Fibroblast of lung (primary cell): ENCODE measurements at regions not wholly inside any gene's neighbourhood (a gene's known extent, or its start where the extent isn't known, plus 50 kb on each side); places are given as distances from the start of the nearest gene placed in this dataset.

Source experiments
- DNase-seq, 2 donors: peaks; one replicate each; pipeline versions ENCODE4 v3.0.0 to v3.0.0-alpha.2; 2010; ENCODE audit warnings: low read depth in 2 of 2
- H2AFZ ChIP-seq: 2 replicates; pipeline ENCODE4 v1.5.1; 2012; ENCODE audit warnings: low read length, control low read depth, inconsistent platforms
- H3K27ac ChIP-seq: 2 replicates; pipeline ENCODE4 v1.5.1; 2011; ENCODE audit warnings: low read length, control low read depth; ENCODE audit not compliant: insufficient read depth
- H3K27me3 ChIP-seq: 2 replicates; pipeline ENCODE4 v1.5.1; 2011; ENCODE audit warnings: mild to moderate bottlenecking, low read length; ENCODE audit not compliant: control insufficient read depth, insufficient read depth
- H3K36me3 ChIP-seq: 2 replicates; pipeline ENCODE4 v1.5.1; 2011; ENCODE audit warnings: low read length; ENCODE audit not compliant: control insufficient read depth, insufficient read depth
- H3K4me1 ChIP-seq: 2 replicates; pipeline ENCODE4 v1.5.1; 2011; ENCODE audit warnings: low read length; ENCODE audit not compliant: control insufficient read depth, insufficient read depth; ENCODE audit errors: extremely low read depth
- H3K4me2 ChIP-seq: 2 replicates; pipeline ENCODE4 v1.5.1; 2011; ENCODE audit warnings: low read length, control low read depth; ENCODE audit not compliant: insufficient read depth; ENCODE audit errors: extremely low read depth
- H3K4me3 ChIP-seq, 4 experiments: fragments of 200-600 bp in 1 of 4; sonication (generic) in 1 of 4; replicated peaks in 1 of 4; 2 replicates each; pipeline ENCODE4 v1.5.1; 2011 to 2016; ENCODE audit warnings: low read length in 4 of 4, low read depth in 3 of 4, mild to moderate bottlenecking in 3 of 4, control low read depth in 2 of 4, inconsistent platforms in 1 of 4, mixed read lengths in 1 of 4; ENCODE audit not compliant: insufficient read depth in 1 of 4; ENCODE audit errors: control extremely low read depth in 1 of 4
- H3K79me2 ChIP-seq: 2 replicates; pipeline ENCODE4 v1.5.1; 2012; ENCODE audit warnings: mild to moderate bottlenecking, low read length, inconsistent platforms; ENCODE audit not compliant: control insufficient read depth, insufficient read depth
- H3K9ac ChIP-seq: 2 replicates; pipeline ENCODE4 v1.5.1; 2011; ENCODE audit warnings: mild to moderate bottlenecking, low read length, control low read depth; ENCODE audit not compliant: insufficient read depth
- H3K9me3 ChIP-seq: 2 replicates; pipeline ENCODE4 v1.5.1; 2012; ENCODE audit warnings: low read depth, low read length; ENCODE audit not compliant: control insufficient read depth, insufficient read depth
- H4K20me1 ChIP-seq: 2 replicates; pipeline ENCODE4 v1.5.1; 2011; ENCODE audit warnings: low read length; ENCODE audit not compliant: control insufficient read depth, insufficient read depth; ENCODE audit errors: extremely low read depth
- CTCF ChIP-seq, 2 donors: IDR thresholded peaks in 1 of 2; conservative IDR thresholded peaks in 1 of 2; 1 replicate in 1 of 2; 2 replicates in 1 of 2; pipeline ENCODE4 v1.5.1; 2011 to 2012; ENCODE audit warnings: low read length in 2 of 2, control low read depth in 1 of 2, inconsistent platforms in 1 of 2, low read depth in 1 of 2, mild to moderate bottlenecking in 1 of 2
- EZH2 ChIP-seq: IDR thresholded peaks from 2 replicates; pipeline ENCODE4 v1.5.1; 2012; ENCODE audit warnings: low read length, control low read depth, mild to moderate bottlenecking; ENCODE audit errors: missing control alignments

- Histone ChIP-seq H3K79me2 (no peaks in the 10 kb centered on the region), H3K36me3 (no peaks in the 10 kb centered on the region), H4K20me1 (no peaks in the 10 kb centered on the region), H3K9ac (no peak overlapping the region), H3K9me3 (peaks cover 2% of the 10 kb centered on the region), H3K4me1 (no peaks in the 10 kb centered on the region), H2AFZ (no peak overlapping the region), H3K27ac (no peak overlapping the region), H3K27me3 (no peaks in the 10 kb centered on the region), H3K4me3 (no peak overlapping the region), H3K4me2 (no peak overlapping the region)
- no peak for DNase-seq
- no peak for TF ChIP-seq EZH2
- no peak for TF ChIP-seq CTCF (conservative IDR thresholded peaks at IDR 0.05 in 1 of 2, IDR thresholded peaks at IDR 0.05 in 1 of 2; ENCODE audit: low read depth in 1 of 2, low read length in 2 of 2)
Measured at GRCh38 chr11:71096751-71097388, 155.5 kb downstream of the SHANK2 start.

- H3K9ac ChIP-seq = no peak overlapping the region
- no peaks in the 10 kb centered on the region for H3K79me2 ChIP-seq
- no peaks in the 10 kb centered on the region for H4K20me1 ChIP-seq
- no peak overlapping the region for H3K27ac ChIP-seq
- no peak for DNase-seq
- peaks cover 2% of the 10 kb centered on the region for H3K9me3 ChIP-seq
- no peaks in the 10 kb centered on the region for H3K27me3 ChIP-seq
- no peaks in the 10 kb centered on the region for H3K36me3 ChIP-seq
- H3K4me3 ChIP-seq = no peak overlapping the region
- no peak overlapping the region for H2AFZ ChIP-seq
- no peak overlapping the region for H3K4me2 ChIP-seq
- TF ChIP-seq CTCF (conservative IDR thresholded peaks at IDR 0.05 in 1 of 2, IDR thresholded peaks at IDR 0.05 in 1 of 2; ENCODE audit: low read depth in 1 of 2, low read length in 2 of 2) = no peak
- no peak for TF ChIP-seq EZH2
- H3K4me1 ChIP-seq = no peaks in the 10 kb centered on the region
Measured at GRCh38 chr11:71095294-71095850, 157.0 kb downstream of the SHANK2 start.

- no peak for DNase-seq
- Histone ChIP-seq H3K9me3 (peaks cover 2% of the 10 kb centered on the region), H3K4me2 (no peak overlapping the region)
Measured at GRCh38 chr11:71094296-71095077, 157.9 kb downstream of the SHANK2 start.

More at GRCh38 chr11:71094296-71095077, 157.9 kb downstream of the SHANK2 start:
- H3K9ac ChIP-seq = no peak overlapping the region
- TF ChIP-seq EZH2 = no peak
- no peak for TF ChIP-seq CTCF (conservative IDR thresholded peaks at IDR 0.05 in 1 of 2, IDR thresholded peaks at IDR 0.05 in 1 of 2; ENCODE audit: low read depth in 1 of 2, low read length in 2 of 2)
- H3K36me3 ChIP-seq = no peaks in the 10 kb centered on the region
- no peaks in the 10 kb centered on the region for H3K27me3 ChIP-seq
- H3K4me3 ChIP-seq = no peak overlapping the region
- no peak overlapping the region for H2AFZ ChIP-seq
- H3K79me2 ChIP-seq = no peaks in the 10 kb centered on the region
- H4K20me1 ChIP-seq = no peaks in the 10 kb centered on the region
- H3K27ac ChIP-seq = no peak overlapping the region
- no peaks in the 10 kb centered on the region for H3K4me1 ChIP-seq
